CD14-positive monocyte (primary cell): ENCODE measurements at regions not wholly inside any gene's neighbourhood (a gene's known extent, or its start where the extent isn't known, plus 50 kb on each side); places are given as distances from the start of the nearest gene placed in this dataset.

Experiments
- DNase-seq, 3 donors: peaks; one replicate each; pipeline ENCODE4 v3.0.0-alpha.2; 2011 to 2022
- H2AFZ ChIP-seq: 2 replicates; pipeline ENCODE4 v1.6.0; 2012; ENCODE audit warnings: mild to moderate bottlenecking, low read depth, low read length, inconsistent platforms; ENCODE audit not compliant: insufficient read depth, poor library complexity, severe bottlenecking
- H3K27ac ChIP-seq, 2 donors: 1 replicate in 1 of 2; 2 replicates in 1 of 2; pipeline ENCODE4 v1.5.1; 2012 to 2013; ENCODE audit warnings: low read length in 2 of 2, control low read depth in 1 of 2, inconsistent platforms in 1 of 2, low read depth in 1 of 2, mild to moderate bottlenecking in 1 of 2
- H3K27me3 ChIP-seq, 2 donors: one replicate each; pipeline versions ENCODE4 v1.6.0 to v1.6.1; 2011 to 2013; ENCODE audit warnings: low read length in 2 of 2; ENCODE audit not compliant: control insufficient read depth in 2 of 2, insufficient read depth in 2 of 2
- H3K36me3 ChIP-seq, 2 donors: replicated peaks in 1 of 2; 1 replicate in 1 of 2; 2 replicates in 1 of 2; pipeline versions ENCODE4 v1.5.1 to v1.6.1; 2012 to 2013; ENCODE audit warnings: low read length in 2 of 2, control low read depth in 1 of 2, inconsistent platforms in 1 of 2, mild to moderate bottlenecking in 1 of 2; ENCODE audit not compliant: insufficient read depth in 2 of 2, control insufficient read depth in 1 of 2
- H3K4me1 ChIP-seq, 2 donors: 1 replicate in 1 of 2; 2 replicates in 1 of 2; pipeline versions ENCODE4 v1.5.1 to v1.6.1; 2012 to 2013; ENCODE audit warnings: low read length in 2 of 2, control low read depth in 1 of 2, inconsistent platforms in 1 of 2, mild to moderate bottlenecking in 1 of 2, moderate library complexity in 1 of 2; ENCODE audit not compliant: insufficient read depth in 2 of 2, control insufficient read depth in 1 of 2
- H3K4me2 ChIP-seq: replicated peaks from 2 replicates; pipeline ENCODE3; 2012; ENCODE audit warnings: low read length, moderate library complexity, mild to moderate bottlenecking; ENCODE audit not compliant: poor library complexity, severe bottlenecking; ENCODE audit errors: extremely low read depth
- H3K4me3 ChIP-seq, 3 experiments: fragments of 200-600 bp in 1 of 3; sonication (generic) in 1 of 3; replicated peaks in 1 of 3; 1 replicate in 2 of 3; 2 replicates in 1 of 3; pipeline ENCODE4 v1.5.1; 2011 to 2013; ENCODE audit warnings: low read length in 3 of 3, mild to moderate bottlenecking in 3 of 3, control low read depth in 2 of 3, low read depth in 2 of 3, inconsistent platforms in 1 of 3, moderate library complexity in 1 of 3
- H3K79me2 ChIP-seq: 2 replicates; pipeline ENCODE4 v1.6.0; 2012; ENCODE audit warnings: mild to moderate bottlenecking, control low read depth, inconsistent platforms, low read length, moderate library complexity; ENCODE audit not compliant: insufficient read depth
- H3K9ac ChIP-seq: 2 replicates; pipeline ENCODE4 v1.6.0; 2017; ENCODE audit warnings: low read length, mild to moderate bottlenecking; ENCODE audit not compliant: insufficient read depth, poor library complexity, severe bottlenecking
- H3K9me3 ChIP-seq, 2 donors: replicated peaks in 1 of 2; 1 replicate in 1 of 2; 2 replicates in 1 of 2; pipeline versions ENCODE4 v1.5.1 to v1.6.1; 2012 to 2013; ENCODE audit warnings: low read length in 2 of 2, control low read depth in 1 of 2; ENCODE audit not compliant: control insufficient read depth in 1 of 2, insufficient read depth in 1 of 2
- H4K20me1 ChIP-seq: 2 replicates; pipeline ENCODE4 v1.6.0; 2012; ENCODE audit warnings: mild to moderate bottlenecking, low read length, control low read depth, moderate library complexity; ENCODE audit not compliant: insufficient read depth
- H3K27ac Mint-ChIP-seq, 7 donors: one replicate each; pipeline ENCODE4 v1.8.0; 2020; ENCODE audit warnings: mild to moderate bottlenecking in 7 of 7, mixed read lengths in 7 of 7, moderate library complexity in 6 of 7, inconsistent platforms in 2 of 7
- H3K27me3 Mint-ChIP-seq, 3 donors: one replicate each; pipeline ENCODE4 v1.8.0; 2021 to 2022; ENCODE audit warnings: low read depth in 3 of 3, mild to moderate bottlenecking in 3 of 3, mixed read lengths in 3 of 3, moderate library complexity in 3 of 3, inconsistent platforms in 1 of 3
- H3K36me3 Mint-ChIP-seq, 2 donors: one replicate each; pipeline ENCODE4 v1.8.0; 2020; ENCODE audit warnings: mixed read lengths in 2 of 2, inconsistent platforms in 1 of 2, mild to moderate bottlenecking in 1 of 2
- H3K4me1 Mint-ChIP-seq: one replicate; pipeline ENCODE4 v1.8.0; 2020; ENCODE audit warnings: mild to moderate bottlenecking, mixed read lengths
- H3K4me3 Mint-ChIP-seq, 2 donors: one replicate each; pipeline ENCODE4 v1.8.0; 2020; ENCODE audit warnings: mild to moderate bottlenecking in 2 of 2, mixed read lengths in 2 of 2, moderate library complexity in 1 of 2
- H3K9me3 Mint-ChIP-seq, 7 donors: one replicate each; pipeline ENCODE4 v1.8.0; 2020 to 2022; ENCODE audit warnings: mixed read lengths in 7 of 7, mild to moderate bottlenecking in 6 of 7, moderate library complexity in 6 of 7, inconsistent platforms in 2 of 7
- CTCF ChIP-seq: fragments of 200-600 bp; IDR thresholded peaks from one replicate; pipeline ENCODE4 v1.8.0; 2022; ENCODE audit warnings: antibody characterized with exemption, mild to moderate bottlenecking
- WGBS: methylation state at CpG from one replicate; pipeline ENCODE4 v1.1.5; 2013; ENCODE audit warnings: missing lambda C conversion rate; ENCODE audit not compliant: insufficient coverage; 5-methylcytosine and 5-hydroxymethylcytosine counted together
- intact Hi-C, 2 donors: fragments of 100-400 bp; cut with micrococcal nuclease; formaldehyde crosslinking; loops; one replicate each; pipeline versions ENCODE4 v1.15.0 to v1.15.1; 2023

- Mint-ChIP-seq H3K4me1 (no peaks in the 10 kb centered on the region), H3K27me3 (no peaks in the 10 kb centered on the region), H3K4me3 (no peak overlapping the region), H3K36me3 (no peaks in the 10 kb centered on the region), H3K27ac (no peak overlapping the region), H3K9me3 (peaks cover 0 to 15% (median 2%) of the 10 kb centered on the region in 7 donors)
- intact Hi-C loops = no loop called here
- Histone ChIP-seq H3K4me2 (no peak overlapping the region), H3K9me3 (peaks cover under 1 to 2% of the 10 kb centered on the region in 2 donors), H3K4me3 (no peak overlapping the region), H3K79me2 (no peaks in the 10 kb centered on the region), H3K27ac (no peak overlapping the region), H3K36me3 (no peaks in the 10 kb centered on the region), H3K4me1 (no peaks in the 10 kb centered on the region), H2AFZ (no peak overlapping the region), H3K9ac (no peak overlapping the region), H3K27me3 (no peaks in the 10 kb centered on the region), H4K20me1 (no peaks in the 10 kb centered on the region)
- 40% methylated on average over 1 of the region's 6 CpGs for WGBS
- no peak for DNase-seq
- no peak for TF ChIP-seq CTCF
These were observed 506.4 kb upstream of the ADAMTS9 start for GRCh38 chr3:65194047-65194714.

GRCh38 chr3:65193531-65193930 lies 505.7 kb upstream of the ADAMTS9 start:
- WGBS = 92% methylated on average over 8 of the region's 9 CpGs
- H3K27me3 ChIP-seq = no peaks in the 10 kb centered on the region
- no peaks in the 10 kb centered on the region for H3K36me3 Mint-ChIP-seq
- no peak for DNase-seq
- no peak for TF ChIP-seq CTCF
- H3K27me3 Mint-ChIP-seq = no peaks in the 10 kb centered on the region
- H3K4me1 Mint-ChIP-seq = no peaks in the 10 kb centered on the region
- H3K36me3 ChIP-seq = no peaks in the 10 kb centered on the region
- H3K4me2 ChIP-seq = no peak overlapping the region
- intact Hi-C loops = no loop called here
- no peak overlapping the region for H2AFZ ChIP-seq
- H4K20me1 ChIP-seq = no peaks in the 10 kb centered on the region
- no peak overlapping the region for H3K27ac Mint-ChIP-seq
- no peak overlapping the region for H3K27ac ChIP-seq
- no peaks in the 10 kb centered on the region for H3K9me3 ChIP-seq
- H3K9ac ChIP-seq = no peak overlapping the region
- H3K9me3 Mint-ChIP-seq = peaks cover 0 to 14% (median 2%) of the 10 kb centered on the region in 7 donors
- no peak overlapping the region for H3K4me3 Mint-ChIP-seq
- H3K79me2 ChIP-seq = no peaks in the 10 kb centered on the region
- H3K4me1 ChIP-seq = no peaks in the 10 kb centered on the region
- no peak overlapping the region for H3K4me3 ChIP-seq
